ENCODE measurements at regions not wholly inside any gene's neighbourhood (a gene's known extent, or its start where the extent isn't known, plus 50 kb on each side); places are given as distances from the start of the nearest gene placed in this dataset.

- TF ChIP-seq, protein P1, sequence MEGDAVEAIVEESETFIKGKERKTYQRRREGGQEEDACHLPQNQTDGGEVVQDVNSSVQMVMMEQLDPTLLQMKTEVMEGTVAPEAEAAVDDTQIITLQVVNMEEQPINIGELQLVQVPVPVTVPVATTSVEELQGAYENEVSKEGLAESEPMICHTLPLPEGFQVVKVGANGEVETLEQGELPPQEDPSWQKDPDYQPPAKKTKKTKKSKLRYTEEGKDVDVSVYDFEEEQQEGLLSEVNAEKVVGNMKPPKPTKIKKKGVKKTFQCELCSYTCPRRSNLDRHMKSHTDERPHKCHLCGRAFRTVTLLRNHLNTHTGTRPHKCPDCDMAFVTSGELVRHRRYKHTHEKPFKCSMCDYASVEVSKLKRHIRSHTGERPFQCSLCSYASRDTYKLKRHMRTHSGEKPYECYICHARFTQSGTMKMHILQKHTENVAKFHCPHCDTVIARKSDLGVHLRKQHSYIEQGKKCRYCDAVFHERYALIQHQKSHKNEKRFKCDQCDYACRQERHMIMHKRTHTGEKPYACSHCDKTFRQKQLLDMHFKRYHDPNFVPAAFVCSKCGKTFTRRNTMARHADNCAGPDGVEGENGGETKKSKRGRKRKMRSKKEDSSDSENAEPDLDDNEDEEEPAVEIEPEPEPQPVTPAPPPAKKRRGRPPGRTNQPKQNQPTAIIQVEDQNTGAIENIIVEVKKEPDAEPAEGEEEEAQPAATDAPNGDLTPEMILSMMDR (IDR thresholded peaks at IDR 0.05; ENCODE audit: low read depth, low read length, missing control alignments) = no peak
- no peak overlapping the region for H3K4me3 ChIP-seq (replicated peaks; ENCODE audit: low read depth, low read length)
- no peak for DNase-seq (ENCODE audit: extremely low read depth, low read depth)
Measured at GRCh38 chr5:143511736-143512135, 108.2 kb upstream of the NR3C1 start.

DNA sequence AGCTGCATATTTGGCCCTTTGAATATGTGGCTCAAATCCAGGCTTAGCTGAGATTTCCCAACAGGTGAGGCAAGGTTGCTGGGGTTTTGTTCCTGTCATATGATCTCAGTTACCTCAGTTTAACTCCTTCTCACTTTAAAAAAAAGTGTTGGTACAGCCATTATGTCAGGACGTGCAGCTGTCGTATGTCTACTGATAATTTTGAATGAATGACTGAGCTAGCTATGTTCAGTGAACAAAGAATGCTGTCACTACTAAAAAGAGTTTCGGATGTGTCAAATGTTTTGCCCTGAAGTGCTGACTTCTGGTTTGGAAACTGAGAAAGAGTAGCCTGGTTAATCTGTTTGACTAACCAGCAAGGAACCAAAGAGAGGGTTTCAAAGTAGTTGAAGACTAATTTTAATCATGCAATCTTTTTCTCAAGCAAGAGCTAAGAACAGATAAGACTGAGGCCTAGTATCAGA, 106.3 kb upstream of the NR3C1 start:
- TF ChIP-seq, protein P1 (IDR thresholded peaks at IDR 0.05; ENCODE audit: low read depth, low read length, missing control alignments) = no peak
- H3K4me3 ChIP-seq (replicated peaks; ENCODE audit: low read depth, low read length) = no peak overlapping the region
- no peak for DNase-seq (ENCODE audit: extremely low read depth, low read depth)

DNA sequence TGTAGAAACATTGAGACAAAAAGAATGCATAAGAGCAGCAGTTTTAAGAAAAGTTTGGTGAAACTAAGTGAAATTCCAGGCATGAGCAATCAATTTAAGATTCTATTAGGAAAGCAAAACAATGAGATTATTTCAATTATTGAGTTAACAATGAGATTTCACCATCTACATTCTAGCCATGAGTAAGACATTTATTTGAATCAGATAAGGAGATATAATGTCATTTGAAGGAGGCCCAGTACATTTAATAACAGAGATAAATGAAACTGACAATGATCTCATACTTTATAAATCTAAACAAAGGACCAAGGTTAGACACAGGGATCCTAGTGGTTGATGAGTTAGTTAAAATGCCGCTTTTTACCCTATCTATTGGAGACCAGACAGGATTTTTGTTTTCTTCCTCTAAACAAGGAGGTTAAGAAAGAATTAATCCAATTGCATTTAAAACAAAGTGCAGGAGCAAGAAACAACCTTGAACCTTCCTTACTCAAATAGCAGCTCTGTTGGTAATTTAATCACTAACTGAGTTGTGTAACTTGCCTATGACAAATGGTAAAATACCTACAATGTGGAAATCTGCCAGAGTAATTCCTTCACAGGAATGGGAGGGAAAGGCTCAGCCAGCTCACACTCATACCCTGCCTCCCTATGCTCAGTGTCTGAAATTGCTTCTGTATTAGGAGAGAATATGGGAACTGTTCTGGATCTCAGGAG, 103.5 kb upstream of the NR3C1 start:
- TF ChIP-seq, protein P1 (IDR thresholded peaks at IDR 0.05; ENCODE audit: low read depth, low read length, missing control alignments) = peak; percentile 6
- H3K4me3 ChIP-seq (replicated peaks; ENCODE audit: low read depth, low read length) = no peak overlapping the region
- DNase-seq (ENCODE audit: extremely low read depth, low read depth) = peak; percentile 72

- TF ChIP-seq, protein P1 (IDR thresholded peaks at IDR 0.05; ENCODE audit: low read depth, low read length, missing control alignments) = no peak
- DNase-seq (ENCODE audit: extremely low read depth, low read depth) = no peak
- no peak overlapping the region for H3K4me3 ChIP-seq (replicated peaks; ENCODE audit: low read depth, low read length)
Measured at GRCh38 chr5:143505934-143506333, 102.4 kb upstream of the NR3C1 start.

- no peak for DNase-seq (ENCODE audit: extremely low read depth, low read depth)
- no peak overlapping the region for H3K4me3 ChIP-seq (replicated peaks; ENCODE audit: low read depth, low read length)
- TF ChIP-seq, protein P1 (IDR thresholded peaks at IDR 0.05; ENCODE audit: low read depth, low read length, missing control alignments) = no peak
Measured at GRCh38 chr5:143505354-143505753, 101.9 kb upstream of the NR3C1 start.

- H3K4me3 ChIP-seq (replicated peaks; ENCODE audit: low read depth, low read length) = no peak overlapping the region
- no peak for DNase-seq (ENCODE audit: extremely low read depth, low read depth)
- TF ChIP-seq, protein P1 (IDR thresholded peaks at IDR 0.05; ENCODE audit: low read depth, low read length, missing control alignments) = no peak
Measured at GRCh38 chr5:143501310-143502044, 98.0 kb upstream of the NR3C1 start.
